ENCODE measurements at regions not wholly inside any gene's neighbourhood (a gene's known extent, or its start where the extent isn't known, plus 50 kb on each side); places are given as distances from the start of the nearest gene placed in this dataset.

- TF ChIP-seq, protein P1, sequence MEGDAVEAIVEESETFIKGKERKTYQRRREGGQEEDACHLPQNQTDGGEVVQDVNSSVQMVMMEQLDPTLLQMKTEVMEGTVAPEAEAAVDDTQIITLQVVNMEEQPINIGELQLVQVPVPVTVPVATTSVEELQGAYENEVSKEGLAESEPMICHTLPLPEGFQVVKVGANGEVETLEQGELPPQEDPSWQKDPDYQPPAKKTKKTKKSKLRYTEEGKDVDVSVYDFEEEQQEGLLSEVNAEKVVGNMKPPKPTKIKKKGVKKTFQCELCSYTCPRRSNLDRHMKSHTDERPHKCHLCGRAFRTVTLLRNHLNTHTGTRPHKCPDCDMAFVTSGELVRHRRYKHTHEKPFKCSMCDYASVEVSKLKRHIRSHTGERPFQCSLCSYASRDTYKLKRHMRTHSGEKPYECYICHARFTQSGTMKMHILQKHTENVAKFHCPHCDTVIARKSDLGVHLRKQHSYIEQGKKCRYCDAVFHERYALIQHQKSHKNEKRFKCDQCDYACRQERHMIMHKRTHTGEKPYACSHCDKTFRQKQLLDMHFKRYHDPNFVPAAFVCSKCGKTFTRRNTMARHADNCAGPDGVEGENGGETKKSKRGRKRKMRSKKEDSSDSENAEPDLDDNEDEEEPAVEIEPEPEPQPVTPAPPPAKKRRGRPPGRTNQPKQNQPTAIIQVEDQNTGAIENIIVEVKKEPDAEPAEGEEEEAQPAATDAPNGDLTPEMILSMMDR (IDR thresholded peaks at IDR 0.05 in 8 of 11, conservative IDR thresholded peaks at IDR 0.05 in 3 of 11), result no peak
- no peak for TF ChIP-seq POLR2AphosphoS5 (IDR thresholded peaks at IDR 0.05)
These were observed 263.0 kb downstream of the EIPR1 start for GRCh38 chr2:3114406-3115185.

Data from spleen (tissue), 7 donors.